Naive thymus-derived CD4-positive, alpha-beta T cell (primary cell): ENCODE measurements at regions not wholly inside any gene's neighbourhood (a gene's known extent, or its start where the extent isn't known, plus 50 kb on each side); places are given as distances from the start of the nearest gene placed in this dataset.

Experiments used
- ATAC-seq: fragments of 150-1000 bp; cut with Tn5 transposase; 2 replicates; pipeline ENCODE4 v1.10.0; 2021; ENCODE audit warnings: mild to moderate bottlenecking, moderate library complexity
- CTCF ChIA-PET: fragments of 350-600 bp; sonication (Branson Sonifier 250); formaldehyde crosslinking; loops from one replicate; lab custom pipeline; 2021; ENCODE audit warnings: antibody characterized with exemption; lab: Charles Lee
- POLR2A ChIA-PET: fragments of 350-600 bp; sonication (Branson Sonifier 250); formaldehyde crosslinking; loops from one replicate; lab custom pipeline; 2021; ENCODE audit warnings: antibody characterized with exemption, inconsistent platforms; lab: Charles Lee
- DNase-seq, 9 donors: peaks; one replicate each; pipeline versions ENCODE4 v3.0.0 to v3.0.0-alpha.2; 2020 to 2022; ENCODE audit warnings: mixed read lengths in 1 of 9
- H3K27ac ChIP-seq: one replicate; pipeline ENCODE4 v1.7.0; 2013; ENCODE audit warnings: mild to moderate bottlenecking, low read depth, low read length, moderate library complexity
- H3K27me3 ChIP-seq, 2 donors: one replicate each; pipeline ENCODE4 v1.7.0; 2013; ENCODE audit warnings: low read length in 2 of 2, mild to moderate bottlenecking in 2 of 2, moderate library complexity in 2 of 2; ENCODE audit not compliant: control insufficient read depth in 2 of 2, insufficient read depth in 2 of 2
- H3K36me3 ChIP-seq, 3 experiments: 1 replicate in 2 of 3; 2 replicates in 1 of 3; pipeline ENCODE4 v1.7.0; 2013; ENCODE audit warnings: low read length in 3 of 3, mild to moderate bottlenecking in 3 of 3, moderate library complexity in 1 of 3; ENCODE audit not compliant: insufficient read depth in 3 of 3, control insufficient read depth in 2 of 3
- H3K4me1 ChIP-seq, 2 donors: one replicate each; pipeline ENCODE4 v1.7.0; 2013; ENCODE audit warnings: low read length in 2 of 2, mild to moderate bottlenecking in 2 of 2, moderate library complexity in 1 of 2; ENCODE audit not compliant: control insufficient read depth in 2 of 2, insufficient read depth in 2 of 2
- H3K4me3 ChIP-seq: 2 replicates; pipeline ENCODE4 v1.7.0; 2013; ENCODE audit warnings: mild to moderate bottlenecking, low read length
- H3K9me3 ChIP-seq, 3 experiments: 1 replicate in 2 of 3; 2 replicates in 1 of 3; pipeline ENCODE4 v1.7.0; 2013; ENCODE audit warnings: low read length in 3 of 3; ENCODE audit not compliant: control insufficient read depth in 2 of 3
- H3K27ac Mint-ChIP-seq, 9 donors: one replicate each; pipeline ENCODE4 v1.8.0; 2020 to 2022; ENCODE audit warnings: mixed read lengths in 9 of 9, mild to moderate bottlenecking in 8 of 9, moderate library complexity in 5 of 9, inconsistent platforms in 2 of 9
- H3K27me3 Mint-ChIP-seq, 5 donors: one replicate each; pipeline ENCODE4 v1.8.0; 2021 to 2022; ENCODE audit warnings: mixed read lengths in 5 of 5, mild to moderate bottlenecking in 1 of 5
- H3K36me3 Mint-ChIP-seq, 5 donors: one replicate each; pipeline ENCODE4 v1.8.0; 2020 to 2022; ENCODE audit warnings: mixed read lengths in 5 of 5, mild to moderate bottlenecking in 3 of 5, inconsistent platforms in 1 of 5
- H3K4me1 Mint-ChIP-seq, 7 donors: one replicate each; pipeline ENCODE4 v1.8.0; 2020 to 2022; ENCODE audit warnings: mixed read lengths in 7 of 7, mild to moderate bottlenecking in 3 of 7, inconsistent platforms in 1 of 7
- H3K4me3 Mint-ChIP-seq, 10 donors: one replicate each; pipeline ENCODE4 v1.8.0; 2020 to 2022; ENCODE audit warnings: mild to moderate bottlenecking in 10 of 10, mixed read lengths in 10 of 10, moderate library complexity in 6 of 10, inconsistent platforms in 2 of 10
- H3K9me3 Mint-ChIP-seq, 11 donors: one replicate each; pipeline ENCODE4 v1.8.0; 2020 to 2022; ENCODE audit warnings: mixed read lengths in 11 of 11, mild to moderate bottlenecking in 4 of 11, inconsistent platforms in 1 of 11, moderate library complexity in 1 of 11
- intact Hi-C, 2 donors: fragments of 100-400 bp; cut with micrococcal nuclease; formaldehyde crosslinking; loops; one replicate each; pipeline ENCODE4 v1.15.1; 2023

GRCh38 chr1:106278716-106279115 lies 777.8 kb upstream of the PRMT6 start:
- Histone ChIP-seq H3K27ac (no peak overlapping the region), H3K27me3 (no peaks in the 10 kb centered on the region), H3K9me3 (no peaks in the 10 kb centered on the region), H3K4me1 (no peaks in the 10 kb centered on the region), H3K36me3 (no peaks in the 10 kb centered on the region), H3K4me3 (no peak overlapping the region)
- DNase-seq (no peak), ATAC-seq (no peak)
- Mint-ChIP-seq H3K4me3 (no peak overlapping the region), H3K9me3 (peaks cover 0 to 10% (median 5%) of the 10 kb centered on the region in 11 donors), H3K36me3 (no peaks in the 10 kb centered on the region), H3K4me1 (no peaks in the 10 kb centered on the region), H3K27ac (no peak overlapping the region), H3K27me3 (no peaks in the 10 kb centered on the region)
- intact Hi-C loops = loop anchor here in 1 of 2 donors (10.0 kb wide), 1 partner anchor 74 kb away; no protein-coding TSS in a partner anchor
- POLR2A ChIA-PET = no interaction called here
- CTCF ChIA-PET = no interaction called here

- Histone ChIP-seq H3K4me3 (no peak overlapping the region), H3K27ac (no peak overlapping the region), H3K36me3 (no peaks in the 10 kb centered on the region), H3K9me3 (no peaks in the 10 kb centered on the region), H3K4me1 (no peaks in the 10 kb centered on the region), H3K27me3 (no peaks in the 10 kb centered on the region)
- ChIA-PET POLR2A (no interaction called here), CTCF (no interaction called here)
- no peaks in the 10 kb centered on the region for H3K27me3 Mint-ChIP-seq
- no peaks in the 10 kb centered on the region for H3K36me3 Mint-ChIP-seq
- ATAC-seq (no peak), DNase-seq (no peak)
- no peak overlapping the region for H3K4me3 Mint-ChIP-seq
- H3K4me1 Mint-ChIP-seq = no peaks in the 10 kb centered on the region
- intact Hi-C loops = no loop called here
- H3K9me3 Mint-ChIP-seq = peaks cover 0 to 21% (median 9%) of the 10 kb centered on the region in 11 donors
- no peak overlapping the region for H3K27ac Mint-ChIP-seq
Observed at GRCh38 chr1:106289265-106289928, 767.1 kb upstream of the PRMT6 start.

GRCh38 chr1:106290805-106291501 lies 765.5 kb upstream of the PRMT6 start:
- intact Hi-C loops = no loop called here
- no peaks in the 10 kb centered on the region for H3K4me1 Mint-ChIP-seq
- no peak for DNase-seq
- no peaks in the 10 kb centered on the region for H3K27me3 Mint-ChIP-seq
- no peak for ATAC-seq
- H3K4me3 ChIP-seq = no peak overlapping the region
- no peaks in the 10 kb centered on the region for H3K27me3 ChIP-seq
- no peaks in the 10 kb centered on the region for H3K4me1 ChIP-seq
- H3K9me3 Mint-ChIP-seq = peaks cover 0 to 21% (median 7%) of the 10 kb centered on the region in 11 donors
- H3K27ac ChIP-seq = no peak overlapping the region
- no peaks in the 10 kb centered on the region for H3K36me3 Mint-ChIP-seq
- ChIA-PET POLR2A (no interaction called here), CTCF (no interaction called here)
- no peaks in the 10 kb centered on the region for H3K36me3 ChIP-seq
- no peaks in the 10 kb centered on the region for H3K9me3 ChIP-seq
- no peak overlapping the region for H3K4me3 Mint-ChIP-seq
- no peak overlapping the region for H3K27ac Mint-ChIP-seq

- H3K36me3 Mint-ChIP-seq = no peaks in the 10 kb centered on the region
- no peak overlapping the region for H3K4me3 Mint-ChIP-seq
- ChIA-PET POLR2A (no interaction called here), CTCF (no interaction called here)
- H3K4me1 Mint-ChIP-seq = no peaks in the 10 kb centered on the region
- Histone ChIP-seq H3K4me3 (no peak overlapping the region), H3K27me3 (no peaks in the 10 kb centered on the region), H3K4me1 (no peaks in the 10 kb centered on the region), H3K36me3 (no peaks in the 10 kb centered on the region), H3K27ac (no peak overlapping the region), H3K9me3 (no peaks in the 10 kb centered on the region)
- H3K9me3 Mint-ChIP-seq = peaks cover 0 to 16% (median 6%) of the 10 kb centered on the region in 11 donors
- no peak for ATAC-seq
- intact Hi-C loops = no loop called here
- no peaks in the 10 kb centered on the region for H3K27me3 Mint-ChIP-seq
- no peak for DNase-seq
- no peak overlapping the region for H3K27ac Mint-ChIP-seq
Observed at GRCh38 chr1:106292130-106292529, 764.3 kb upstream of the PRMT6 start.

- intact Hi-C loops = no loop called here
- no peak overlapping the region for H3K27ac Mint-ChIP-seq
- Histone ChIP-seq H3K9me3 (no peaks in the 10 kb centered on the region), H3K36me3 (no peaks in the 10 kb centered on the region), H3K4me1 (no peaks in the 10 kb centered on the region), H3K27me3 (no peaks in the 10 kb centered on the region), H3K27ac (no peak overlapping the region), H3K4me3 (no peak overlapping the region)
- peaks cover 0 to 10% (median 5%) of the 10 kb centered on the region in 11 donors for H3K9me3 Mint-ChIP-seq
- ChIA-PET CTCF (interaction anchor here (0.7 kb wide), 1 partner anchor 14 kb away, joined by 4 read pairs; no protein-coding TSS in a partner anchor), POLR2A (no interaction called here)
- no peaks in the 10 kb centered on the region for H3K27me3 Mint-ChIP-seq
- no peak overlapping the region for H3K4me3 Mint-ChIP-seq
- no peaks in the 10 kb centered on the region for H3K4me1 Mint-ChIP-seq
- no peak for DNase-seq
- no peak for ATAC-seq
- H3K36me3 Mint-ChIP-seq = no peaks in the 10 kb centered on the region
Observed at GRCh38 chr1:106296431-106296830, 760.0 kb upstream of the PRMT6 start.

- H3K9me3 Mint-ChIP-seq = peaks cover 0 to 47% (median 13%) of the 10 kb centered on the region in 11 donors
- Histone ChIP-seq H3K27ac (no peak overlapping the region), H3K4me1 (no peaks in the 10 kb centered on the region), H3K36me3 (no peaks in the 10 kb centered on the region), H3K9me3 (peaks cover 0 to 15% (median 4%) of the 10 kb centered on the region in 3 experiments), H3K4me3 (no peak overlapping the region), H3K27me3 (no peaks in the 10 kb centered on the region)
- ChIA-PET CTCF (no interaction called here), POLR2A (no interaction called here)
- H3K4me1 Mint-ChIP-seq = no peaks in the 10 kb centered on the region
- ATAC-seq (no peak), DNase-seq (no peak)
- no peak overlapping the region for H3K4me3 Mint-ChIP-seq
- intact Hi-C loops = no loop called here
- no peak overlapping the region for H3K27ac Mint-ChIP-seq
- H3K27me3 Mint-ChIP-seq = no peaks in the 10 kb centered on the region
- no peaks in the 10 kb centered on the region for H3K36me3 Mint-ChIP-seq
Observed at GRCh38 chr1:106304106-106304505, 752.4 kb upstream of the PRMT6 start.

GRCh38 chr1:106319612-106320011 lies 736.9 kb upstream of the PRMT6 start:
- Histone ChIP-seq H3K9me3 (no peaks in the 10 kb centered on the region), H3K27ac (no peak overlapping the region), H3K4me3 (no peak overlapping the region), H3K36me3 (no peaks in the 10 kb centered on the region), H3K27me3 (no peaks in the 10 kb centered on the region), H3K4me1 (no peaks in the 10 kb centered on the region)
- intact Hi-C loops = no loop called here
- H3K27ac Mint-ChIP-seq = no peak overlapping the region
- ChIA-PET CTCF (no interaction called here), POLR2A (no interaction called here)
- peaks cover 0 to under 1% (median 0%) of the 10 kb centered on the region in 7 donors for H3K4me1 Mint-ChIP-seq
- no peaks in the 10 kb centered on the region for H3K36me3 Mint-ChIP-seq
- ATAC-seq = no peak
- H3K4me3 Mint-ChIP-seq = no peak overlapping the region
- no peak for DNase-seq
- H3K9me3 Mint-ChIP-seq = peaks cover 0 to 29% (median 7%) of the 10 kb centered on the region in 11 donors
- H3K27me3 Mint-ChIP-seq = no peaks in the 10 kb centered on the region
